NB4 (cell line): ENCODE measurements at regions not wholly inside any gene's neighbourhood (a gene's known extent, or its start where the extent isn't known, plus 50 kb on each side); places are given as distances from the start of the nearest gene placed in this dataset.

Experiments
- CTCF ChIP-seq: IDR thresholded peaks from one replicate; pipeline ENCODE4 v1.5.1; 2012; ENCODE audit warnings: low read depth, low read length
- POLR2A ChIP-seq: IDR thresholded peaks from 2 replicates; pipeline ENCODE4 v1.6.1; 2011; ENCODE audit warnings: mild to moderate bottlenecking; ENCODE audit not compliant: insufficient read length; ENCODE audit errors: extremely low read depth

GRCh38 chr6:117215353-117216090 lies 49.8 kb upstream of the VGLL2 start:
- no peak for TF ChIP-seq CTCF
- TF ChIP-seq POLR2A: no peak
